Fibroblast of skin of abdomen (primary cell): ENCODE measurements at regions not wholly inside any gene's neighbourhood (a gene's known extent, or its start where the extent isn't known, plus 50 kb on each side); places are given as distances from the start of the nearest gene placed in this dataset.
A peak's percentile ranks its signal among the peaks of the same experiment; 100 is the strongest.

ENCODE experiments used
- DNase-seq: peaks from one replicate; pipeline ENCODE4 v3.0.0-alpha.2; 2013

- no peak for DNase-seq
Observed at GRCh38 chr5:90191352-90192045, 218.1 kb downstream of the CETN3 start.

GRCh38 chr5:90185897-90186468, 223.6 kb downstream of the CETN3 start:
- no peak for DNase-seq

- DNase-seq = no peak
Observed at GRCh38 chr5:90184764-90185163, 224.8 kb downstream of the CETN3 start.

- no peak for DNase-seq
Observed at GRCh38 chr5:90182726-90183125, 226.8 kb downstream of the CETN3 start.

- no peak for DNase-seq
Observed at GRCh38 chr5:90174236-90174635, 235.3 kb downstream of the CETN3 start.

GRCh38 chr5:90173299-90174030, 236.1 kb downstream of the CETN3 start:
- DNase-seq = peak; percentile 14

- DNase-seq = no peak
Observed at GRCh38 chr5:90171466-90171865, 238.1 kb downstream of the CETN3 start.

GRCh38 chr5:90170261-90170660, 239.3 kb downstream of the CETN3 start:
- DNase-seq = peak; percentile 40

GRCh38 chr5:90169078-90169477, 240.5 kb downstream of the CETN3 start:
- no peak for DNase-seq

GRCh38 chr5:90168399-90168798, 241.2 kb downstream of the CETN3 start:
- no peak for DNase-seq

GRCh38 chr5:90166816-90167215, 242.7 kb downstream of the CETN3 start:
- no peak for DNase-seq

- DNase-seq = no peak
Observed at GRCh38 chr5:90162324-90162723, 247.2 kb downstream of the CETN3 start.

GRCh38 chr5:90161414-90161813, 248.1 kb downstream of the CETN3 start:
- DNase-seq = peak; percentile 46

GRCh38 chr5:90158131-90158530, 251.4 kb downstream of the CETN3 start:
- DNase-seq = no peak

GRCh38 chr5:90153031-90153430, 256.5 kb downstream of the CETN3 start:
- no peak for DNase-seq

GRCh38 chr5:90144625-90145327, 264.8 kb downstream of the CETN3 start:
- peak; percentile 22 for DNase-seq

GRCh38 chr5:90142541-90142940, 267.0 kb downstream of the CETN3 start:
- no peak for DNase-seq

GRCh38 chr5:90141984-90142383, 267.6 kb downstream of the CETN3 start:
- no peak for DNase-seq

GRCh38 chr5:90136952-90137528, 272.5 kb downstream of the CETN3 start:
- no peak for DNase-seq

- no peak for DNase-seq
Observed at GRCh38 chr5:90135779-90136378, 273.7 kb downstream of the CETN3 start.

GRCh38 chr5:90134892-90135291, 274.7 kb downstream of the CETN3 start:
- DNase-seq = peak; percentile 36

GRCh38 chr5:90134381-90134780, 275.2 kb downstream of the CETN3 start:
- no peak for DNase-seq
